ENCODE measurements at regions not wholly inside any gene's neighbourhood (a gene's known extent, or its start where the extent isn't known, plus 50 kb on each side); places are given as distances from the start of the nearest gene placed in this dataset.
"Not testable (repeated sequence)": the region's sequence is repeated elsewhere in the genome, so short reads cannot be mapped to it uniquely, and the experiment has no call there.

DNA sequence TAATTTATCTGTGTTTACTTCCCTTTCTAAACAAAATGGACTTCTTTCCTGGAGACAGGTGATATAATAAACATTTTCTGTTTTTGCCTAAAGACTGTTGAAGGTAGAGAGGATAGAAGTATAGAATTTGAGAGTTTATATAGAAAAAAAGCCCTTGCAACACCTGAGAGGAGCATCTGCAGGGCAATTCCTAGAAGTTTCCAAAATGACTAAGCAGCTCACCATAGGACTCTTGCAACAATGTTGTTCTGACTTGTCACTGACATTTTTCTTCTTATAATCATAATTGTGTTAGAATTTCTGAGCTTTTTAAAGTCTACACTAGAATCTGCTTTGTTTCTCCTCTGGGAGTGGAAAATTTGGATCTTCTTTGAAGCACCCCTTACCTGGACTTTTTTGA lies 216.8 kb downstream of the TUSC1 start:
- ChIA-PET CTCF (no interaction called here), POLR2A (no interaction called here)
- TF ChIP-seq ZNF384 (IDR thresholded peaks at IDR 0.05) (no peak), LEF1 (IDR thresholded peaks at IDR 0.05; ENCODE audit: borderline replicate concordance) (no peak), L3MBTL2 (conservative IDR thresholded peaks at IDR 0.05) (no peak), ARNT (IDR thresholded peaks at IDR 0.05) (no peak), BHLHE40 (IDR thresholded peaks at IDR 0.05; ENCODE audit: borderline replicate concordance) (no peak), SUZ12 (IDR thresholded peaks at IDR 0.05) (no peak), FOXK2 (IDR thresholded peaks at IDR 0.05) (no peak), SP1 (IDR thresholded peaks at IDR 0.05) (no peak), FOXM1 (IDR thresholded peaks at IDR 0.05; ENCODE audit: borderline replicate concordance) (no peak), HDGF (IDR thresholded peaks at IDR 0.05; ENCODE audit: borderline replicate concordance) (no peak), PKNOX1 (IDR thresholded peaks at IDR 0.05) (no peak), NFRKB (IDR thresholded peaks at IDR 0.05) (no peak), FOXA1 (IDR thresholded peaks at IDR 0.05) (no peak), CTBP1 (IDR thresholded peaks at IDR 0.05; ENCODE audit: borderline replicate concordance) (no peak), TARDBP (IDR thresholded peaks at IDR 0.05) (no peak), ELF4 (IDR thresholded peaks at IDR 0.05) (no peak)
- DNase-seq (ENCODE audit: extremely low spot score), result no peak

DNA sequence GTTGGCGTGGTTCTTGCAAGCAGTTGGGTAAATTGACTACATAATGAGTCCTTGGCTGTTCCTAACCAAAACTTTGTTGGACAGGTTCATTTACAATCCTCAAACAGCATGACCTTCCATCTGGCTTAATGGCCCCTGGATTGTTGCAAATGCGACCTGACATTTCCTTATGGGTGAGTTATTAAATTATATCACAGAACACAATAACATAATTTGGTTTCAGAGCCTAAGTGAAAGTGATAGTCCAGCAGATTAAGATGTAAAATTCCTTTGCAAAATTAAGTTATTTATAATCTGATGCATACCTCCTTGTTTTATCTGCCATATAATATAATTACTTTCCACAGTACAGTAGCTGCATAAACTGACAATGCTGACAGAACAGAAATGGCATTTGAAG lies 224.4 kb downstream of the TUSC1 start:
- CTCF ChIA-PET, result no interaction called here
- DNase-seq (ENCODE audit: extremely low spot score), result no peak
- POLR2A ChIA-PET, result no interaction called here
- no peak for TF ChIP-seq BHLHE40 (IDR thresholded peaks at IDR 0.05; ENCODE audit: borderline replicate concordance)
- no peak for TF ChIP-seq PKNOX1 (IDR thresholded peaks at IDR 0.05)
- no peak for TF ChIP-seq LEF1 (IDR thresholded peaks at IDR 0.05; ENCODE audit: borderline replicate concordance)
- TF ChIP-seq FOXA1 (IDR thresholded peaks at IDR 0.05), result no peak
- no peak for TF ChIP-seq NFRKB (IDR thresholded peaks at IDR 0.05)
- TF ChIP-seq ELF4 (IDR thresholded peaks at IDR 0.05), result no peak
- no peak for TF ChIP-seq TARDBP (IDR thresholded peaks at IDR 0.05)
- TF ChIP-seq FOXM1 (IDR thresholded peaks at IDR 0.05; ENCODE audit: borderline replicate concordance), result no peak
- TF ChIP-seq HDGF (IDR thresholded peaks at IDR 0.05; ENCODE audit: borderline replicate concordance), result no peak
- TF ChIP-seq SP1 (IDR thresholded peaks at IDR 0.05), result no peak
- no peak for TF ChIP-seq SUZ12 (IDR thresholded peaks at IDR 0.05)
- TF ChIP-seq FOXK2 (IDR thresholded peaks at IDR 0.05), result no peak
- no peak for TF ChIP-seq ZNF384 (IDR thresholded peaks at IDR 0.05)
- no peak for TF ChIP-seq CTBP1 (IDR thresholded peaks at IDR 0.05; ENCODE audit: borderline replicate concordance)
- no peak for TF ChIP-seq L3MBTL2 (conservative IDR thresholded peaks at IDR 0.05)

GRCh38 chr9:25449503-25449902 lies 228.7 kb downstream of the TUSC1 start:
- CTCF ChIA-PET, result no interaction called here
- no peak for TF ChIP-seq ZNF384 (IDR thresholded peaks at IDR 0.05)
- TF ChIP-seq FOXA1 (IDR thresholded peaks at IDR 0.05), result no peak
- no peak for TF ChIP-seq ARNT (IDR thresholded peaks at IDR 0.05)
- TF ChIP-seq CTBP1 (IDR thresholded peaks at IDR 0.05; ENCODE audit: borderline replicate concordance), result no peak
- no peak for TF ChIP-seq ELF4 (IDR thresholded peaks at IDR 0.05)
- no peak for TF ChIP-seq TARDBP (IDR thresholded peaks at IDR 0.05)
- no peak for TF ChIP-seq SUZ12 (IDR thresholded peaks at IDR 0.05)
- no peak for TF ChIP-seq SP1 (IDR thresholded peaks at IDR 0.05)
- POLR2A ChIA-PET, result no interaction called here
- DNase-seq (ENCODE audit: extremely low spot score), result no peak

GRCh38 chr9:25445721-25446120 lies 232.5 kb downstream of the TUSC1 start:
- POLR2A ChIA-PET; CTCF ChIA-PET; DNase-seq (ENCODE audit: extremely low spot score): not testable (repeated sequence)

GRCh38 chr9:25442526-25442925 lies 235.7 kb downstream of the TUSC1 start:
- POLR2A ChIA-PET, result no interaction called here
- CTCF ChIA-PET, result no interaction called here
- DNase-seq (ENCODE audit: extremely low spot score), result no peak
- TF ChIP-seq ARNT (IDR thresholded peaks at IDR 0.05), result no peak
- no peak for TF ChIP-seq FOXM1 (IDR thresholded peaks at IDR 0.05; ENCODE audit: borderline replicate concordance)
- no peak for TF ChIP-seq TARDBP (IDR thresholded peaks at IDR 0.05)
- TF ChIP-seq BHLHE40 (IDR thresholded peaks at IDR 0.05; ENCODE audit: borderline replicate concordance), result no peak

- CTCF ChIA-PET, result no interaction called here
- no peak for TF ChIP-seq CTBP1 (IDR thresholded peaks at IDR 0.05; ENCODE audit: borderline replicate concordance)
- TF ChIP-seq L3MBTL2 (conservative IDR thresholded peaks at IDR 0.05), result no peak
- TF ChIP-seq NFRKB (IDR thresholded peaks at IDR 0.05), result no peak
- no peak for TF ChIP-seq PKNOX1 (IDR thresholded peaks at IDR 0.05)
- TF ChIP-seq TARDBP (IDR thresholded peaks at IDR 0.05), result no peak
- no peak for TF ChIP-seq SUZ12 (IDR thresholded peaks at IDR 0.05)
- TF ChIP-seq ZNF384 (IDR thresholded peaks at IDR 0.05), result no peak
- TF ChIP-seq BHLHE40 (IDR thresholded peaks at IDR 0.05; ENCODE audit: borderline replicate concordance), result no peak
- TF ChIP-seq FOXK2 (IDR thresholded peaks at IDR 0.05), result no peak
- no peak for TF ChIP-seq FOXA1 (IDR thresholded peaks at IDR 0.05)
- TF ChIP-seq HDGF (IDR thresholded peaks at IDR 0.05; ENCODE audit: borderline replicate concordance), result no peak
- no peak for TF ChIP-seq LEF1 (IDR thresholded peaks at IDR 0.05; ENCODE audit: borderline replicate concordance)
- TF ChIP-seq FOXM1 (IDR thresholded peaks at IDR 0.05; ENCODE audit: borderline replicate concordance), result no peak
- TF ChIP-seq ELF4 (IDR thresholded peaks at IDR 0.05), result no peak
- DNase-seq (ENCODE audit: extremely low spot score), result no peak
- POLR2A ChIA-PET, result no interaction called here
Observed at GRCh38 chr9:25427898-25428297, 250.3 kb downstream of the TUSC1 start.

DNA sequence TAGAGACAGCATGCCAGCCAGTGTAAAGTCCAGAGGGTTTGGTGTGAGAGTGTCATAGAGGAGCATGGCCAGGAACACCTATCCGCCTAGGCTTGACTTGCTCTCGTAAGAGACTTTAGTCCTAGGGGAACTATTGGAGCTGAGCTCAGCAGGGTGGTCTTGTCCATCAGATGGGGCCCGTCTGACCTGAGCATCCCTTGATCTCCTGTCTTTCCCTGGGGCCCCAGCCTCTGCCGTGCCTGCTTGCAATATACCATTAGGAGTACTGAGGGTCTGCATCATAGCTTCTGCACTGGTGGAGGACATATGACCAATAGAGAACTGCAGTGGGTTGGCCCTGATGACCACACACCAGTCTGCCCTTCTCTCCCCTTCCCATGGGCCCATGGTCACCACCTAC lies 251.0 kb downstream of the TUSC1 start:
- POLR2A ChIA-PET, result no interaction called here
- TF ChIP-seq SP1 (IDR thresholded peaks at IDR 0.05), result no peak
- TF ChIP-seq ARNT (IDR thresholded peaks at IDR 0.05), result no peak
- no peak for TF ChIP-seq ZNF384 (IDR thresholded peaks at IDR 0.05)
- no peak for TF ChIP-seq L3MBTL2 (conservative IDR thresholded peaks at IDR 0.05)
- no peak for TF ChIP-seq CTBP1 (IDR thresholded peaks at IDR 0.05; ENCODE audit: borderline replicate concordance)
- no peak for TF ChIP-seq TARDBP (IDR thresholded peaks at IDR 0.05)
- no peak for TF ChIP-seq FOXM1 (IDR thresholded peaks at IDR 0.05; ENCODE audit: borderline replicate concordance)
- no peak for TF ChIP-seq NFRKB (IDR thresholded peaks at IDR 0.05)
- TF ChIP-seq SUZ12 (IDR thresholded peaks at IDR 0.05), result no peak
- DNase-seq (ENCODE audit: extremely low spot score), result no peak
- CTCF ChIA-PET, result no interaction called here

All from HEK293T (cell line).